GM23248 (cell line): ENCODE measurements at regions not wholly inside any gene's neighbourhood (a gene's known extent, or its start where the extent isn't known, plus 50 kb on each side); places are given as distances from the start of the nearest gene placed in this dataset.

Source experiments
- EZH2 ChIP-seq: fragments of 200-600 bp; sonication (generic); IDR thresholded peaks from 2 replicates; pipeline ENCODE4 v1.6.1; 2018; ENCODE audit warnings: antibody characterized with exemption, mild to moderate bottlenecking; ENCODE audit not compliant: insufficient read depth, poor library complexity, severe bottlenecking
- EZH2phosphoT487 ChIP-seq: fragments of 200-600 bp; sonication (generic); IDR thresholded peaks from 2 replicates; pipeline ENCODE4 v1.6.1; 2018; ENCODE audit warnings: antibody characterized with exemption, moderate library complexity, mild to moderate bottlenecking, low read depth; ENCODE audit not compliant: insufficient read depth

DNA sequence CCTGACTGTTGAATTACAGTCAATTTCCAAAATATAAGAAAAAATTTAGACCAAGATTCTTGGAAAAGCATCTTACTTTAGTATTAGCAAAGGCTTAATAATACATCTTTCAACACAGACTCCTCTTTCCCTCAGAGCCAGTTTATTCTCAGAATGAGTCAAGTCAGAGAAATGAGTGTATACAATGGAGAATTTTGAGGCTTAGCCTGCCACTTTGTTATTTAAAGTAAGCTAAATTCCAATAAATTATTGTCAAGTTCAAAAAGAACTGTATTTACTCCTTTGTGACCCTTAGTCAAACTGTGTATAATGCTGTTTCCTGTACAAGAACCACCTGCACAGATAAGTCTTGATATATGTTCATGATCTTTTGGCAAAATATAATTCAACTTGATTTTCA lies 428.5 kb upstream of the ITGA1 start:
- TF ChIP-seq EZH2: no peak
- no peak for TF ChIP-seq EZH2phosphoT487
